ENCODE measurements at regions not wholly inside any gene's neighbourhood (a gene's known extent, or its start where the extent isn't known, plus 50 kb on each side); places are given as distances from the start of the nearest gene placed in this dataset.
A peak's percentile ranks its signal among the peaks of the same experiment; 100 is the strongest.

- H3K4me1 Mint-ChIP-seq, result peaks cover 55% of the 10 kb centered on the region
- CTCF ChIA-PET, result interaction anchor here (0.8 to 3.5 kb wide), 8 partner anchors 8 to 323 kb away, joined by 3 to 13 read pairs (median 6); no protein-coding TSS in a partner anchor
- no peaks in the 10 kb centered on the region for H3K36me3 Mint-ChIP-seq
- DNase-seq (ENCODE audit: low spot score), result peak; percentile 61
- no peak for TF ChIP-seq ZNF317 (CRISPR knock-in tag; IDR thresholded peaks at IDR 0.05; ENCODE audit: borderline replicate concordance, low read depth)
- 0 out of 2 replicates have a peak, but pooled peaks have one; percentile 9 for TF ChIP-seq ZNF423 (CRISPR knock-in tag; IDR thresholded peaks at IDR 0.05)
- TF ChIP-seq ETV6 (CRISPR knock-in tag; IDR thresholded peaks at IDR 0.05), result peak; percentile 23; the same call in 1 of the 2 replicates
- no peak for TF ChIP-seq ZNF396 (CRISPR knock-in tag; IDR thresholded peaks at IDR 0.05; ENCODE audit: borderline replicate concordance)
- TF ChIP-seq ZNF281 (CRISPR knock-in tag; IDR thresholded peaks at IDR 0.05), result peak; percentile 71; the same call in 1 of the 2 replicates
- TF ChIP-seq, protein P1, sequence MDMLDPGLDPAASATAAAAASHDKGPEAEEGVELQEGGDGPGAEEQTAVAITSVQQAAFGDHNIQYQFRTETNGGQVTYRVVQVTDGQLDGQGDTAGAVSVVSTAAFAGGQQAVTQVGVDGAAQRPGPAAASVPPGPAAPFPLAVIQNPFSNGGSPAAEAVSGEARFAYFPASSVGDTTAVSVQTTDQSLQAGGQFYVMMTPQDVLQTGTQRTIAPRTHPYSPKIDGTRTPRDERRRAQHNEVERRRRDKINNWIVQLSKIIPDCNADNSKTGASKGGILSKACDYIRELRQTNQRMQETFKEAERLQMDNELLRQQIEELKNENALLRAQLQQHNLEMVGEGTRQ (CRISPR knock-in tag; IDR thresholded peaks at IDR 0.05), result peak; percentile 19; the same call in 1 of the 2 replicates
- no peaks in the 10 kb centered on the region for H3K9me3 Mint-ChIP-seq
- peak; percentile 59 for ATAC-seq
- H3K27me3 Mint-ChIP-seq (ENCODE audit: low read depth), result peaks cover 23% of the 10 kb centered on the region
- POLR2A ChIA-PET, result no interaction called here
- peak overlapping the region; percentile 94 for H3K27ac Mint-ChIP-seq
- peak overlapping the region; percentile 94 for H3K4me3 Mint-ChIP-seq
Measured at GRCh38 chr18:46335534-46336101, 231.4 kb downstream of the HAUS1 start.

- DNase-seq (ENCODE audit: low spot score) (no peak), ATAC-seq (no peak)
- Mint-ChIP-seq H3K27me3 (ENCODE audit: low read depth) (peaks cover 23% of the 10 kb centered on the region), H3K4me3 (peak overlapping the region; percentile 94), H3K9me3 (no peaks in the 10 kb centered on the region), H3K36me3 (no peaks in the 10 kb centered on the region), H3K4me1 (peaks cover 59% of the 10 kb centered on the region), H3K27ac (no peak overlapping the region)
- no peak for TF ChIP-seq ZNF671 (CRISPR knock-in tag; IDR thresholded peaks at IDR 0.05)
- TF ChIP-seq NFATC4 (CRISPR knock-in tag; IDR thresholded peaks at IDR 0.05), result no peak
- TF ChIP-seq SP1 (CRISPR knock-in tag; conservative IDR thresholded peaks at IDR 0.05), result no peak
- no peak for TF ChIP-seq ATF3 (CRISPR knock-in tag; conservative IDR thresholded peaks at IDR 0.05)
- TF ChIP-seq, protein P2, sequence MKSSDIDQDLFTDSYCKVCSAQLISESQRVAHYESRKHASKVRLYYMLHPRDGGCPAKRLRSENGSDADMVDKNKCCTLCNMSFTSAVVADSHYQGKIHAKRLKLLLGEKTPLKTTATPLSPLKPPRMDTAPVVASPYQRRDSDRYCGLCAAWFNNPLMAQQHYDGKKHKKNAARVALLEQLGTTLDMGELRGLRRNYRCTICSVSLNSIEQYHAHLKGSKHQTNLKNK (CRISPR knock-in tag; IDR thresholded peaks at IDR 0.05), result no peak
- TF ChIP-seq GRHL2 (CRISPR knock-in tag; IDR thresholded peaks at IDR 0.05; ENCODE audit: insufficient replicate concordance, severe bottlenecking), result no peak
- no peak for TF ChIP-seq CREM (CRISPR knock-in tag; IDR thresholded peaks at IDR 0.05)
- no peak for TF ChIP-seq TEAD1 (CRISPR knock-in tag; IDR thresholded peaks at IDR 0.05)
- no peak for TF ChIP-seq JAZF1 (CRISPR knock-in tag; IDR thresholded peaks at IDR 0.05)
- no peak for TF ChIP-seq MXD4 (CRISPR knock-in tag; IDR thresholded peaks at IDR 0.05; ENCODE audit: borderline replicate concordance)
- TF ChIP-seq OVOL2 (CRISPR knock-in tag; IDR thresholded peaks at IDR 0.05; ENCODE audit: borderline replicate concordance), result no peak
- TF ChIP-seq, protein P3, sequence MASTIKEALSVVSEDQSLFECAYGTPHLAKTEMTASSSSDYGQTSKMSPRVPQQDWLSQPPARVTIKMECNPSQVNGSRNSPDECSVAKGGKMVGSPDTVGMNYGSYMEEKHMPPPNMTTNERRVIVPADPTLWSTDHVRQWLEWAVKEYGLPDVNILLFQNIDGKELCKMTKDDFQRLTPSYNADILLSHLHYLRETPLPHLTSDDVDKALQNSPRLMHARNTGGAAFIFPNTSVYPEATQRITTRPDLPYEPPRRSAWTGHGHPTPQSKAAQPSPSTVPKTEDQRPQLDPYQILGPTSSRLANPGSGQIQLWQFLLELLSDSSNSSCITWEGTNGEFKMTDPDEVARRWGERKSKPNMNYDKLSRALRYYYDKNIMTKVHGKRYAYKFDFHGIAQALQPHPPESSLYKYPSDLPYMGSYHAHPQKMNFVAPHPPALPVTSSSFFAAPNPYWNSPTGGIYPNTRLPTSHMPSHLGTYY (CRISPR knock-in tag; IDR thresholded peaks at IDR 0.05), result no peak
- TF ChIP-seq ZNF416 (CRISPR knock-in tag; IDR thresholded peaks at IDR 0.05), result no peak
- TF ChIP-seq, protein P4, sequence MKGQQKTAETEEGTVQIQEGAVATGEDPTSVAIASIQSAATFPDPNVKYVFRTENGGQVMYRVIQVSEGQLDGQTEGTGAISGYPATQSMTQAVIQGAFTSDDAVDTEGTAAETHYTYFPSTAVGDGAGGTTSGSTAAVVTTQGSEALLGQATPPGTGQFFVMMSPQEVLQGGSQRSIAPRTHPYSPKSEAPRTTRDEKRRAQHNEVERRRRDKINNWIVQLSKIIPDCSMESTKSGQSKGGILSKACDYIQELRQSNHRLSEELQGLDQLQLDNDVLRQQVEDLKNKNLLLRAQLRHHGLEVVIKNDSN (CRISPR knock-in tag; IDR thresholded peaks at IDR 0.05), result no peak
- TF ChIP-seq, protein P5, sequence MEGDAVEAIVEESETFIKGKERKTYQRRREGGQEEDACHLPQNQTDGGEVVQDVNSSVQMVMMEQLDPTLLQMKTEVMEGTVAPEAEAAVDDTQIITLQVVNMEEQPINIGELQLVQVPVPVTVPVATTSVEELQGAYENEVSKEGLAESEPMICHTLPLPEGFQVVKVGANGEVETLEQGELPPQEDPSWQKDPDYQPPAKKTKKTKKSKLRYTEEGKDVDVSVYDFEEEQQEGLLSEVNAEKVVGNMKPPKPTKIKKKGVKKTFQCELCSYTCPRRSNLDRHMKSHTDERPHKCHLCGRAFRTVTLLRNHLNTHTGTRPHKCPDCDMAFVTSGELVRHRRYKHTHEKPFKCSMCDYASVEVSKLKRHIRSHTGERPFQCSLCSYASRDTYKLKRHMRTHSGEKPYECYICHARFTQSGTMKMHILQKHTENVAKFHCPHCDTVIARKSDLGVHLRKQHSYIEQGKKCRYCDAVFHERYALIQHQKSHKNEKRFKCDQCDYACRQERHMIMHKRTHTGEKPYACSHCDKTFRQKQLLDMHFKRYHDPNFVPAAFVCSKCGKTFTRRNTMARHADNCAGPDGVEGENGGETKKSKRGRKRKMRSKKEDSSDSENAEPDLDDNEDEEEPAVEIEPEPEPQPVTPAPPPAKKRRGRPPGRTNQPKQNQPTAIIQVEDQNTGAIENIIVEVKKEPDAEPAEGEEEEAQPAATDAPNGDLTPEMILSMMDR (IDR thresholded peaks at IDR 0.05), result no peak
- no peak for TF ChIP-seq ZNF317 (CRISPR knock-in tag; IDR thresholded peaks at IDR 0.05; ENCODE audit: borderline replicate concordance, low read depth)
- POLR2A ChIA-PET, result no interaction called here
- CTCF ChIA-PET, result interaction anchor here (1.1 to 3.5 kb wide), 5 partner anchors 33 to 322 kb away, joined by 4 to 13 read pairs (median 7); no protein-coding TSS in a partner anchor
Measured at GRCh38 chr18:46336278-46337111, 232.3 kb downstream of the HAUS1 start.
